GM18517 (cell line): ENCODE measurements at regions not wholly inside any gene's neighbourhood (a gene's known extent, or its start where the extent isn't known, plus 50 kb on each side); places are given as distances from the start of the nearest gene placed in this dataset.

Experiments used
- ATAC-seq: cut with Tn5 transposase; IDR thresholded peaks from one replicate; pipeline ENCODE4 v1.9.1; 2021; ENCODE audit warnings: mild to moderate bottlenecking, moderate library complexity; ENCODE audit not compliant: unreplicated experiment

GRCh38 chr3:163018664-163019063, 1522.1 kb downstream of the OTOL1 start:
- no peak for ATAC-seq

- ATAC-seq: no peak
Measured at GRCh38 chr3:163019260-163019659, 1522.7 kb downstream of the OTOL1 start.

GRCh38 chr3:163033652-163034051, 1537.0 kb downstream of the OTOL1 start:
- ATAC-seq: no peak

GRCh38 chr3:163039636-163040035, 1543.0 kb downstream of the OTOL1 start:
- no peak for ATAC-seq

GRCh38 chr3:163043074-163043473, 1546.5 kb downstream of the OTOL1 start:
- ATAC-seq: no peak

GRCh38 chr3:163045945-163046344, 1549.3 kb downstream of the OTOL1 start:
- no peak for ATAC-seq

GRCh38 chr3:163048881-163049280, 1552.3 kb downstream of the OTOL1 start:
- ATAC-seq: no peak

- ATAC-seq: no peak
Measured at GRCh38 chr3:163056874-163057497, 1560.4 kb downstream of the OTOL1 start.

GRCh38 chr3:163058031-163058854, 1561.6 kb downstream of the OTOL1 start:
- no peak for ATAC-seq

GRCh38 chr3:163071713-163072112, 1575.1 kb downstream of the OTOL1 start:
- no peak for ATAC-seq
